H9 (cell line): ENCODE measurements at regions not wholly inside any gene's neighbourhood (a gene's known extent, or its start where the extent isn't known, plus 50 kb on each side); places are given as distances from the start of the nearest gene placed in this dataset.

Source experiments
- DNase-seq: peaks from one replicate; pipeline ENCODE4 v3.0.0-alpha.2; 2017
- H2AFZ ChIP-seq: one replicate; pipeline ENCODE4 v1.6.1; 2013; ENCODE audit warnings: mild to moderate bottlenecking, low read length, control low read depth, moderate library complexity
- H2AK5ac ChIP-seq: 2 replicates; pipeline ENCODE4 v1.6.1; 2013; ENCODE audit warnings: low read length, control low read depth, mixed read lengths; ENCODE audit not compliant: insufficient read length
- H2BK120ac ChIP-seq: one replicate; pipeline ENCODE4 v1.6.1; 2013; ENCODE audit warnings: low read depth, mild to moderate bottlenecking, low read length, control low read depth, inconsistent platforms; ENCODE audit not compliant: poor library complexity, severe bottlenecking
- H2BK12ac ChIP-seq: 2 replicates; pipeline ENCODE4 v1.6.1; 2013; ENCODE audit warnings: low read length, control low read depth, mixed read lengths, low read depth; ENCODE audit not compliant: insufficient read length
- H2BK15ac ChIP-seq: 2 replicates; pipeline ENCODE4 v1.6.1; 2013; ENCODE audit warnings: low read depth, low read length, control low read depth
- H2BK20ac ChIP-seq: one replicate; pipeline ENCODE4 v1.6.1; 2013; ENCODE audit warnings: low read depth, mild to moderate bottlenecking, low read length, control low read depth, inconsistent platforms; ENCODE audit not compliant: poor library complexity, severe bottlenecking
- H2BK5ac ChIP-seq: 2 replicates; pipeline ENCODE4 v1.6.1; 2013; ENCODE audit warnings: low read length, control low read depth, mixed read lengths; ENCODE audit not compliant: insufficient read length
- H3K14ac ChIP-seq: 2 replicates; pipeline ENCODE4 v1.6.1; 2013; ENCODE audit warnings: low read length, control low read depth; ENCODE audit not compliant: insufficient read depth
- H3K18ac ChIP-seq: 2 replicates; pipeline ENCODE4 v1.6.1; 2013; ENCODE audit warnings: low read depth, mild to moderate bottlenecking, mixed read lengths, low read length, control low read depth; ENCODE audit not compliant: insufficient read length
- H3K23ac ChIP-seq: 2 replicates; pipeline ENCODE4 v1.6.1; 2013; ENCODE audit warnings: low read length, control low read depth, mixed read lengths, low read depth; ENCODE audit not compliant: insufficient read length
- H3K23me2 ChIP-seq: 2 replicates; pipeline ENCODE4 v1.6.1; 2013; ENCODE audit warnings: low read depth, mild to moderate bottlenecking, mixed read lengths, low read length, control low read depth; ENCODE audit not compliant: insufficient read length, poor library complexity, severe bottlenecking
- H3K27ac ChIP-seq: 2 replicates; pipeline ENCODE4 v1.5.1; 2013; ENCODE audit warnings: low read length, control low read depth, mixed read lengths, low read depth; ENCODE audit not compliant: insufficient read length
- H3K27me3 ChIP-seq: 2 replicates; pipeline ENCODE4 v1.6.1; 2013; ENCODE audit warnings: low read length, control low read depth, inconsistent platforms; ENCODE audit not compliant: insufficient read depth
- H3K4ac ChIP-seq: 2 replicates; pipeline ENCODE4 v1.6.1; 2013; ENCODE audit warnings: low read depth, mild to moderate bottlenecking, control low read depth, inconsistent platforms, low read length, moderate library complexity
- H3K4me1 ChIP-seq: 2 replicates; pipeline ENCODE4 v1.6.1; 2013; ENCODE audit warnings: low read length, control low read depth, inconsistent platforms; ENCODE audit not compliant: insufficient read depth
- H3K4me2 ChIP-seq: 2 replicates; pipeline ENCODE4 v1.6.1; 2013; ENCODE audit warnings: low read length, control low read depth, mixed read lengths; ENCODE audit not compliant: insufficient read length, insufficient read depth
- H3K56ac ChIP-seq: 2 replicates; pipeline ENCODE4 v1.6.1; 2013; ENCODE audit warnings: low read depth, mild to moderate bottlenecking, mixed read lengths, low read length, control low read depth; ENCODE audit not compliant: insufficient read length
- H3K79me1 ChIP-seq: 2 replicates; pipeline ENCODE4 v1.6.1; 2013; ENCODE audit warnings: low read depth, mild to moderate bottlenecking, moderate library complexity, low read length, control low read depth, inconsistent platforms; ENCODE audit not compliant: insufficient read depth, poor library complexity, severe bottlenecking
- H3K79me2 ChIP-seq: 2 replicates; pipeline ENCODE4 v1.6.1; 2013; ENCODE audit warnings: low read length, control low read depth, inconsistent platforms; ENCODE audit not compliant: insufficient read depth
- H3K9ac ChIP-seq: 2 replicates; pipeline ENCODE4 v1.6.1; 2013; ENCODE audit warnings: low read length, control low read depth, mixed read lengths; ENCODE audit not compliant: insufficient read length; ENCODE audit errors: extremely low read depth
- H3K9me3 ChIP-seq: one replicate; pipeline ENCODE4 v1.6.1; 2013; ENCODE audit warnings: low read depth, low read length, inconsistent platforms; ENCODE audit not compliant: control insufficient read depth
- H3T11ph ChIP-seq: one replicate; pipeline ENCODE4 v1.6.1; 2013; ENCODE audit warnings: mild to moderate bottlenecking, low read length, control low read depth, inconsistent platforms
- H4K20me1 ChIP-seq: one replicate; pipeline ENCODE4 v1.6.1; 2013; ENCODE audit not compliant: control insufficient read depth, insufficient read length, insufficient read depth
- H4K5ac ChIP-seq: 2 replicates; pipeline ENCODE4 v1.6.1; 2013; ENCODE audit warnings: low read depth, mild to moderate bottlenecking, mixed read lengths, low read length, control low read depth; ENCODE audit not compliant: insufficient read length
- H4K8ac ChIP-seq: replicated peaks from 2 replicates; pipeline ENCODE4 v1.6.1; 2013; ENCODE audit warnings: low read length, control low read depth, mixed read lengths, low read depth; ENCODE audit not compliant: insufficient read length
- H4K91ac ChIP-seq: 2 replicates; pipeline ENCODE4 v1.6.1; 2013; ENCODE audit warnings: low read depth, mild to moderate bottlenecking, moderate library complexity, mixed read lengths, low read length, control low read depth; ENCODE audit not compliant: insufficient read length
- H3K27ac Mint-ChIP-seq, 3 experiments: 2 replicates in 2 of 3; 3 replicates in 1 of 3; pipeline ENCODE4 v1.8.0; 2020 to 2021; ENCODE audit warnings: mixed read lengths in 3 of 3, mild to moderate bottlenecking in 1 of 3, moderate library complexity in 1 of 3
- H3K27me3 Mint-ChIP-seq: 2 replicates; pipeline ENCODE4 v1.8.0; 2021; ENCODE audit warnings: low read depth, mild to moderate bottlenecking, moderate library complexity, mixed read lengths
- H3K36me3 Mint-ChIP-seq, 3 experiments: 2 replicates in 2 of 3; 3 replicates in 1 of 3; pipeline ENCODE4 v1.8.0; 2020 to 2021; ENCODE audit warnings: low read depth in 3 of 3, mixed read lengths in 3 of 3; ENCODE audit not compliant: insufficient read depth in 1 of 3
- H3K4me1 Mint-ChIP-seq, 2 experiments: 2 replicates each; pipeline ENCODE4 v1.8.0; 2020; ENCODE audit warnings: mixed read lengths in 2 of 2
- H3K4me3 Mint-ChIP-seq, 2 experiments: 2 replicates in 1 of 2; 3 replicates in 1 of 2; pipeline ENCODE4 v1.8.0; 2020 to 2021; ENCODE audit warnings: mild to moderate bottlenecking in 2 of 2, mixed read lengths in 2 of 2, moderate library complexity in 1 of 2
- H3K9me3 Mint-ChIP-seq, 2 experiments: 2 replicates in 1 of 2; 3 replicates in 1 of 2; pipeline ENCODE4 v1.8.0; 2020; ENCODE audit warnings: mild to moderate bottlenecking in 2 of 2, mixed read lengths in 2 of 2, moderate library complexity in 1 of 2
- WGBS: extraction: QIAGEN DNeasy Blood & Tissue Kit; methylation state at CpG from one replicate; pipeline ENCODE4 v1.1.7; 2013; ENCODE audit warnings: missing lambda C conversion rate, low lambda C conversion rate, mixed read lengths; ENCODE audit not compliant: insufficient read length; ENCODE audit errors: extremely low coverage; 5-methylcytosine and 5-hydroxymethylcytosine counted together
- TF ChIP-seq, protein P1 (sequence below): fragments of 200-600 bp; sonication (generic); conservative IDR thresholded peaks from 3 replicates; pipeline ENCODE4 v1.8.0; 2021; ENCODE audit warnings: antibody characterized with exemption, mild to moderate bottlenecking

DNA sequence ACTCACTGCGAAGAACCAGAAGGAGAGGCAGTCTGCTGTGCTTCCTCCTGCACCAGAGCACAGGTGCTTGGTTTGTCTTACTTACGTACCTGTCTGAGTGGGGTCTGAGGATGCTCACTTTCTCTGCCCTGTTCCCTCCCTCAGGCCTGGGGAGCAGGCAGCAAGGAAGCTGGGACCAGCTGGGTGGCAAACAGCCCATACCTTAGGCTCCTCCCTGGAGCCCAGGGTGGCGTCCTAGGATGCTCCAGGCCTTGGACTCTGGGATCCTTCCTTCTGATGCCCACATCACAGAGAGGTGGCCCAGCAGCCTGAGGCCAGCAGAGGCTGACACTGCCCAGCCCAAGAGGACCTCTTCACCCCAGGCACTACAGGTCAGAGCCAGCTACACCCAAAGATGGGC is 593.2 kb downstream of the BRD1 start:
- Mint-ChIP-seq H3K4me3 (no peak overlapping the region), H3K9me3 (no peaks in the 10 kb centered on the region; a peak in 1 of 5 replicates), H3K27me3 (peaks cover 3% of the 10 kb centered on the region; the same call in 1 of the 2 replicates), H3K36me3 (no peaks in the 10 kb centered on the region), H3K4me1 (peaks cover 12 to 15% of the 10 kb centered on the region in 2 experiments), H3K27ac (no peak overlapping the region)
- no peak overlapping the region for H3K14ac ChIP-seq
- no peaks in the 10 kb centered on the region for H3K23me2 ChIP-seq
- H3K23ac ChIP-seq = no peak overlapping the region
- no peak overlapping the region for H4K5ac ChIP-seq
- H3K9me3 ChIP-seq = no peaks in the 10 kb centered on the region
- no peak overlapping the region for H3K4me2 ChIP-seq
- no peak overlapping the region for H2BK12ac ChIP-seq
- no peaks in the 10 kb centered on the region for H3K27me3 ChIP-seq
- no peak overlapping the region for H4K8ac ChIP-seq
- H3K18ac ChIP-seq = no peak overlapping the region
- no peak overlapping the region for H4K91ac ChIP-seq
- H3T11ph ChIP-seq = no peak overlapping the region
- H4K20me1 ChIP-seq = no peaks in the 10 kb centered on the region
- H2AFZ ChIP-seq = no peak overlapping the region
- no peaks in the 10 kb centered on the region for H3K4me1 ChIP-seq
- DNase-seq = no peak
- H3K56ac ChIP-seq = no peak overlapping the region
- no peak overlapping the region for H2BK15ac ChIP-seq
- H2BK20ac ChIP-seq = no peak overlapping the region
- no peak overlapping the region for H3K4ac ChIP-seq
- H2BK5ac ChIP-seq = no peak overlapping the region
- no peak overlapping the region for H2BK120ac ChIP-seq
- no peak overlapping the region for H3K9ac ChIP-seq
- WGBS = no CpG with 5 or more reads among the region's 3 CpGs
- H2AK5ac ChIP-seq = no peak overlapping the region
- no peak overlapping the region for H3K27ac ChIP-seq
- H3K79me1 ChIP-seq = no peaks in the 10 kb centered on the region
- H3K79me2 ChIP-seq = no peaks in the 10 kb centered on the region
- TF ChIP-seq, protein P1, sequence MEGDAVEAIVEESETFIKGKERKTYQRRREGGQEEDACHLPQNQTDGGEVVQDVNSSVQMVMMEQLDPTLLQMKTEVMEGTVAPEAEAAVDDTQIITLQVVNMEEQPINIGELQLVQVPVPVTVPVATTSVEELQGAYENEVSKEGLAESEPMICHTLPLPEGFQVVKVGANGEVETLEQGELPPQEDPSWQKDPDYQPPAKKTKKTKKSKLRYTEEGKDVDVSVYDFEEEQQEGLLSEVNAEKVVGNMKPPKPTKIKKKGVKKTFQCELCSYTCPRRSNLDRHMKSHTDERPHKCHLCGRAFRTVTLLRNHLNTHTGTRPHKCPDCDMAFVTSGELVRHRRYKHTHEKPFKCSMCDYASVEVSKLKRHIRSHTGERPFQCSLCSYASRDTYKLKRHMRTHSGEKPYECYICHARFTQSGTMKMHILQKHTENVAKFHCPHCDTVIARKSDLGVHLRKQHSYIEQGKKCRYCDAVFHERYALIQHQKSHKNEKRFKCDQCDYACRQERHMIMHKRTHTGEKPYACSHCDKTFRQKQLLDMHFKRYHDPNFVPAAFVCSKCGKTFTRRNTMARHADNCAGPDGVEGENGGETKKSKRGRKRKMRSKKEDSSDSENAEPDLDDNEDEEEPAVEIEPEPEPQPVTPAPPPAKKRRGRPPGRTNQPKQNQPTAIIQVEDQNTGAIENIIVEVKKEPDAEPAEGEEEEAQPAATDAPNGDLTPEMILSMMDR = no peak
